PC-3 (cell line): ENCODE measurements at regions not wholly inside any gene's neighbourhood (a gene's known extent, or its start where the extent isn't known, plus 50 kb on each side); places are given as distances from the start of the nearest gene placed in this dataset.
"Not testable (repeated sequence)": the region's sequence is repeated elsewhere in the genome, so short reads cannot be mapped to it uniquely, and the experiment has no call there.

Source experiments
- ATAC-seq: fragments of 200-7000 bp; cut with Tn5 transposase; 2 replicates; pipeline ENCODE4 v1.9.1; 2020; ENCODE audit warnings: mild to moderate bottlenecking, moderate library complexity
- BruUV-seq: library from RNA; stranded (reverse); fragments of 400-500 nt; replicated peaks from 2 replicates; lab custom pipeline; 2021; lab: Mats Ljungman, UMichigan
- CTCF ChIA-PET: fragments of 300-600 bp; sonication (Branson Sonifier 250); formaldehyde crosslinking; loops from one replicate; lab custom pipeline; 2022; ENCODE audit warnings: antibody characterized with exemption; lab: Charles Lee
- POLR2A ChIA-PET: fragments of 300-600 bp; sonication (Branson Sonifier 250); formaldehyde crosslinking; loops from one replicate; lab custom pipeline; 2022; ENCODE audit warnings: antibody characterized with exemption; ENCODE audit not compliant: unreplicated experiment; lab: Charles Lee
- DNase-seq: peaks from one replicate; pipeline ENCODE4 v3.0.0-alpha.2; 2015
- H2AFZ ChIP-seq: fragments of 300-600 bp; sonication (generic); 2 replicates; pipeline ENCODE4 v1.6.0; 2016; ENCODE audit warnings: antibody characterized with exemption, low read length
- H3F3A ChIP-seq: fragments of 300-600 bp; sonication (generic); one replicate; pipeline ENCODE4 v1.6.0; 2017; ENCODE audit warnings: antibody characterized with exemption, low read length, control low read depth, mild to moderate bottlenecking; ENCODE audit not compliant: unreplicated experiment
- H3K27ac ChIP-seq: fragments of 300-600 bp; sonication (generic); 2 replicates; pipeline ENCODE4 v1.5.1; 2016; ENCODE audit warnings: mild to moderate bottlenecking, low read length
- H3K27me3 ChIP-seq: fragments of 300-600 bp; sonication (generic); 2 replicates; pipeline ENCODE4 v1.6.1; 2016; ENCODE audit warnings: low read length, mixed read lengths
- H3K36me3 ChIP-seq: fragments of 300-600 bp; sonication (generic); 2 replicates; pipeline ENCODE4 v1.6.1; 2016; ENCODE audit warnings: low read depth, mixed run types, low read length, mixed read lengths
- H3K4me1 ChIP-seq: fragments of 300-600 bp; sonication (generic); 2 replicates; pipeline ENCODE4 v1.5.1; 2016; ENCODE audit warnings: low read length; ENCODE audit not compliant: insufficient read depth
- H3K4me2 ChIP-seq: fragments of 300-600 bp; sonication (generic); 2 replicates; pipeline ENCODE4 v1.6.0; 2016; ENCODE audit warnings: low read length
- H3K4me3 ChIP-seq: fragments of 300-600 bp; sonication (generic); 2 replicates; pipeline ENCODE4 v1.5.1; 2016; ENCODE audit warnings: mild to moderate bottlenecking, low read length, mixed read lengths
- H3K79me2 ChIP-seq: fragments of 300-600 bp; sonication (generic); 2 replicates; pipeline ENCODE4 v1.6.1; 2017; ENCODE audit warnings: low read length, mixed read lengths
- H3K9ac ChIP-seq: fragments of 300-600 bp; sonication (generic); 2 replicates; pipeline ENCODE4 v1.6.0; 2016; ENCODE audit warnings: mild to moderate bottlenecking, low read length
- H3K9me2 ChIP-seq: fragments of 300-600 bp; sonication (generic); replicated peaks from 2 replicates; pipeline ENCODE4 v1.6.1; 2016; ENCODE audit warnings: mixed run types, low read length, mixed read lengths
- H3K9me3 ChIP-seq: fragments of 300-600 bp; sonication (generic); 2 replicates; pipeline ENCODE4 v1.6.1; 2016; ENCODE audit warnings: low read length, mixed read lengths
- H4K20me1 ChIP-seq: fragments of 300-600 bp; sonication (generic); 2 replicates; pipeline ENCODE4 v1.6.1; 2016; ENCODE audit warnings: low read length, mixed read lengths
- EZH2 ChIP-seq: fragments of 300-600 bp; sonication (generic); IDR thresholded peaks from one replicate; pipeline ENCODE4 v1.6.1; 2017; ENCODE audit warnings: antibody characterized with exemption, mild to moderate bottlenecking, low read length; ENCODE audit not compliant: unreplicated experiment
- EZH2phosphoT487 ChIP-seq: fragments of 300-600 bp; sonication (generic); IDR thresholded peaks from 2 replicates; pipeline ENCODE4 v1.6.1; 2018; ENCODE audit warnings: mild to moderate bottlenecking, antibody characterized with exemption, low read length, borderline replicate concordance
- intact Hi-C: fragments of 100-400 bp; cut with micrococcal nuclease; formaldehyde crosslinking; loops from 2 replicates; pipeline ENCODE4 v1.9.0; 2023
- TF ChIP-seq, protein P1 (sequence below): fragments of 300-600 bp; sonication (generic); conservative IDR thresholded peaks from 2 replicates; pipeline ENCODE4 v1.5.1; 2017; ENCODE audit warnings: antibody characterized with exemption, low read depth, mild to moderate bottlenecking, low read length

DNA sequence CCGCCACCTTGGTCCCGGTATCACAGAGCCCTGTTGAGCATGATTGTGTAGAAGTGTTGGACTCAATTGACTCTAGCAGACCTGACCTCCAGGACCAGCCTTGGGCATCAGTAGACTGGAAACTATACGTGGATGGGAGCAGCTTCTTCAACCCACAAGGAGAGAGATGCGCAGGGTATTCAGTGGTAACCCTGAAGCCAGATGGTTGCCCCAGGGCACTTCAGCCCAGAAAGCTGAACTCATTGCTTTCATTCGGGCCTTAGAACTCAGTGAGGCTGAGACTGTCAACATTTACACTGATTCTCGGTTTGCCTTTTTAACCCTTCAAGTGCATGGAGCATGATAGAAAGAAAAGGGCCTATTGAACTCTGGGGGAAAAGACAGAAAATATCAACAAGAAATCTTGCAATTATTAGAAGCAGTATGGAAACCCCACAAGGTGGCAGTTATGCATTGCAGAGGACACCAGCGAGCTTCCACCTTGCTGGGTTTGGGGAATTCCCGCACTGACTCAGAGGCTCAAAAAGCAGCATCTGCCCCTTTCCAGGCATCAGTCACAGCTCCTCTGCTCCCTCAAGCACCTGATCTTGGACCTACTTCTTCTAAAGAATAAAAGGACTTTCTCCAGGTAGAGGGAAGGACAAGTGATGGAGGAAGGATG is 83.3 kb upstream of the TANC1 start:
- CTCF ChIA-PET, H3K9me3 ChIP-seq, H3K36me3 ChIP-seq, DNase-seq, H3K9me2 ChIP-seq, ATAC-seq, BruUV-seq, H3K79me2 ChIP-seq, H3K9ac ChIP-seq, H3F3A ChIP-seq, H3K27me3 ChIP-seq, H4K20me1 ChIP-seq: not testable (repeated sequence)
- peak overlapping the region; percentile 55 for H3K27ac ChIP-seq
- peak overlapping the region; percentile 73 for H3K4me2 ChIP-seq
- intact Hi-C loops = loop anchor here (10.0 kb wide), 1 partner anchor 1080 kb away; no protein-coding TSS in a partner anchor
- peak overlapping the region; percentile 67; the same call in 1 of the 2 replicates for H2AFZ ChIP-seq
- H3K4me3 ChIP-seq = peak overlapping the region; percentile 40; the same call in 1 of the 2 replicates
- peaks cover 35% of the 10 kb centered on the region for H3K4me1 ChIP-seq
- TF ChIP-seq, protein P1, sequence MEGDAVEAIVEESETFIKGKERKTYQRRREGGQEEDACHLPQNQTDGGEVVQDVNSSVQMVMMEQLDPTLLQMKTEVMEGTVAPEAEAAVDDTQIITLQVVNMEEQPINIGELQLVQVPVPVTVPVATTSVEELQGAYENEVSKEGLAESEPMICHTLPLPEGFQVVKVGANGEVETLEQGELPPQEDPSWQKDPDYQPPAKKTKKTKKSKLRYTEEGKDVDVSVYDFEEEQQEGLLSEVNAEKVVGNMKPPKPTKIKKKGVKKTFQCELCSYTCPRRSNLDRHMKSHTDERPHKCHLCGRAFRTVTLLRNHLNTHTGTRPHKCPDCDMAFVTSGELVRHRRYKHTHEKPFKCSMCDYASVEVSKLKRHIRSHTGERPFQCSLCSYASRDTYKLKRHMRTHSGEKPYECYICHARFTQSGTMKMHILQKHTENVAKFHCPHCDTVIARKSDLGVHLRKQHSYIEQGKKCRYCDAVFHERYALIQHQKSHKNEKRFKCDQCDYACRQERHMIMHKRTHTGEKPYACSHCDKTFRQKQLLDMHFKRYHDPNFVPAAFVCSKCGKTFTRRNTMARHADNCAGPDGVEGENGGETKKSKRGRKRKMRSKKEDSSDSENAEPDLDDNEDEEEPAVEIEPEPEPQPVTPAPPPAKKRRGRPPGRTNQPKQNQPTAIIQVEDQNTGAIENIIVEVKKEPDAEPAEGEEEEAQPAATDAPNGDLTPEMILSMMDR = peak; percentile 39; the same call in 1 of the 2 replicates
- POLR2A ChIA-PET = interaction anchor here (0.6 kb wide), 1 partner anchor 507 kb away, joined by 3 read pairs; no protein-coding TSS in a partner anchor

DNA sequence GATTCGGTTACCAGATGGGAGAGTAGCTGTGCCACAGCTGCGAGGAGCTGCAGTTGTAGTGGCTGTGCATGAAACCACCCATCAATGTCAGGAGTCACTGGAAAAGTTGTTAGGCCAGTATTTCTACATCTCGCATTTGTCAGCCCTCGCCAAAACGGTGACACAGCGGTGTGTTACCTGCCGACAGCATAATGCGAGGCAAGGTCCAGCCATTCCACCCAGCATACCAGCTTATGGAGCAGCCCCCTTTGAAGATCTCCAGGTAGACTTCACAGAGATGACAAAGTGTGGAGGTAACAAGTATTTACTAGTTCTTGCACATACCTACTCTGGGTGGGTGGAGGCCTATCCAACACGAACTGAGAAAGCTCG is 82.8 kb upstream of the TANC1 start:
- peak overlapping the region; percentile 40; the same call in 1 of the 2 replicates for H3K4me3 ChIP-seq
- H3K27me3 ChIP-seq, H3K9ac ChIP-seq, H3K9me3 ChIP-seq, H3K79me2 ChIP-seq, H3K9me2 ChIP-seq, POLR2A ChIA-PET, CTCF ChIA-PET, H3K36me3 ChIP-seq, H4K20me1 ChIP-seq, BruUV-seq, ATAC-seq, H3F3A ChIP-seq: not testable (repeated sequence)
- H3K4me1 ChIP-seq = peaks cover 35% of the 10 kb centered on the region
- peak overlapping the region; percentile 67; the same call in 1 of the 2 replicates for H2AFZ ChIP-seq
- peak overlapping the region; percentile 55 for H3K27ac ChIP-seq
- peak overlapping the region; percentile 73 for H3K4me2 ChIP-seq
- DNase-seq = peak; percentile 90
- intact Hi-C loops = loop anchor here (10.0 kb wide), 1 partner anchor 1079 kb away; no protein-coding TSS in a partner anchor

DNA sequence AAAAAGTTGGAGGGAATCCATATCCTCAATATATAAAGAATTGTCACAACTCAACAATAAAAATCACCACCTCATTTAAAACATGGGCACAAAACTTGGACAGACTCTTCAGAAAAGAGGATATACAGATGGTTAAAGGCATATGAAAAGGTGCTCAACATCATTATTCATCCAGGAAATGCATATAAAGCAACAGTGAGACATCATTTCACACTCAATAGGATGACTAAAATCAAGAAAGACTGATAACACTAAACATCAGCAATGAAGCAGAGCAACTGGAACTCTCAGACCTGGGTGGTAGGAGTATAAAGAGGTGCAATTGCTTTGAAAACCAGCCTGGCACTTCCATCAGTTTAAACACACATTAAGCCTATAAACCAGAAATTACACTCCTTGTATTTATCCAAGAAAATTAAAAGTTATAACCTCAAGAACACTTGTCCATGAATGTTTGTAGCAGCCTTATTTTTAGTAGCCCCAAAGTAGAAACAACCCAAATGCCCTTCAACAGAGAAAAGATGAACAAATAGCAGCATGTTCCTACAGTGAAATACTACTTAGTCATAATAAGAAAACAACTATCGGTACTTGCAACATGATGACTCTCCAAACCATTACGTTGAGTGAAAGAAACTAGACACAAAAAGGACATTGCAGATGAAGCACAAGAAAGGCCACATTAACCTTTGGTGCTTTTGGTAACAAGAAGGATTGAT is 79.1 kb upstream of the TANC1 start:
- Histone ChIP-seq H3K36me3 (no peaks in the 10 kb centered on the region), H3F3A (no peaks in the 10 kb centered on the region), H3K27me3 (no peaks in the 10 kb centered on the region), H3K4me2 (0 out of 2 replicates have a peak overlapping the region, but pooled peaks have one; percentile 19), H3K4me1 (peaks cover 35% of the 10 kb centered on the region), H3K27ac (peak overlapping the region; percentile 55), H2AFZ (no peak overlapping the region), H4K20me1 (no peaks in the 10 kb centered on the region), H3K79me2 (no peaks in the 10 kb centered on the region), H3K4me3 (no peak overlapping the region), H3K9ac (no peak overlapping the region), H3K9me3 (no peaks in the 10 kb centered on the region), H3K9me2 (no peaks in the 10 kb centered on the region)
- POLR2A ChIA-PET = no interaction called here
- intact Hi-C loops = loop anchor here (10.0 kb wide), 1 partner anchor 1076 kb away; no protein-coding TSS in a partner anchor
- ATAC-seq (no peak), DNase-seq (peak; percentile 33)
- no TSS peak for BruUV-seq
- CTCF ChIA-PET = no interaction called here
- TF ChIP-seq, protein P1 = no peak
- TF ChIP-seq EZH2phosphoT487 (no peak), EZH2 (no peak)
